Neural cell (in vitro differentiated cells): ENCODE measurements at regions not wholly inside any gene's neighbourhood (a gene's known extent, or its start where the extent isn't known, plus 50 kb on each side); places are given as distances from the start of the nearest gene placed in this dataset.
A peak's percentile ranks its signal among the peaks of the same experiment; 100 is the strongest.

Source experiments
- H2AFZ ChIP-seq: fragments of 200-600, 300-800 bp; sonication (generic), shearing (Covaris generic); 2 replicates; pipeline ENCODE4 v1.6.0; 2014; ENCODE audit warnings: low read depth, mild to moderate bottlenecking, antibody characterized with exemption, low read length, moderate library complexity
- H3F3A ChIP-seq: fragments of 200-600 bp; shearing (Covaris generic); 2 replicates; pipeline ENCODE4 v1.6.1; 2016; ENCODE audit warnings: mild to moderate bottlenecking, moderate library complexity, mixed read lengths, antibody characterized with exemption, low read length; ENCODE audit not compliant: insufficient read depth, poor library complexity, severe bottlenecking
- H3K27ac ChIP-seq: fragments of 200-600, 300-800 bp; sonication (generic), shearing (Covaris generic); 2 replicates; pipeline ENCODE4 v1.5.1; 2014; ENCODE audit warnings: mild to moderate bottlenecking, low read length, moderate library complexity
- H3K27me3 ChIP-seq: fragments of 300-800, 200-600 bp; sonication (generic), shearing (Covaris generic); 2 replicates; pipeline ENCODE4 v1.6.0; 2014; ENCODE audit warnings: mild to moderate bottlenecking, low read depth, low read length, moderate library complexity; ENCODE audit not compliant: insufficient read depth
- H3K36me3 ChIP-seq: fragments of 300-800, 200-600 bp; sonication (generic), shearing (Covaris generic); 2 replicates; pipeline ENCODE4 v1.5.1; 2014; ENCODE audit warnings: mild to moderate bottlenecking, antibody characterized with exemption, low read length, moderate library complexity; ENCODE audit not compliant: insufficient read depth
- H3K4me2 ChIP-seq: fragments of 300-800, 200-600 bp; sonication (generic), shearing (Covaris generic); 2 replicates; pipeline ENCODE4 v1.6.0; 2014; ENCODE audit warnings: mild to moderate bottlenecking, low read length
- H3K4me3 ChIP-seq: fragments of 300-800, 200-600 bp; sonication (generic), shearing (Covaris generic); 2 replicates; pipeline ENCODE4 v1.5.1; 2014; ENCODE audit warnings: mild to moderate bottlenecking, low read length, moderate library complexity
- H3K79me2 ChIP-seq: fragments of 200-600 bp; shearing (Covaris generic); replicated peaks from 2 replicates; pipeline ENCODE4 v1.6.0; 2014; ENCODE audit warnings: mild to moderate bottlenecking, low read length, moderate library complexity; ENCODE audit not compliant: insufficient read depth
- H3K9ac ChIP-seq: fragments of 300-800, 200-600 bp; sonication (generic), shearing (Covaris generic); 2 replicates; pipeline ENCODE4 v1.6.1; 2016; ENCODE audit warnings: mild to moderate bottlenecking, low read length, mixed read lengths
- H3K9me2 ChIP-seq: fragments of 200-600 bp; shearing (Covaris generic); 2 replicates; pipeline ENCODE4 v1.6.1; 2016; ENCODE audit warnings: mild to moderate bottlenecking, low read length, mixed read lengths; ENCODE audit not compliant: insufficient read depth
- H3K9me3 ChIP-seq: fragments of 200-600, 300-800 bp; sonication (generic), shearing (Covaris generic); 2 replicates; pipeline ENCODE4 v1.6.1; 2016; ENCODE audit warnings: mild to moderate bottlenecking, mixed run types, low read length, moderate library complexity, mixed read lengths
- H4K20me1 ChIP-seq: fragments of 200-600 bp; shearing (Covaris generic); 2 replicates; pipeline ENCODE4 v1.6.1; 2016; ENCODE audit warnings: mild to moderate bottlenecking, mixed run types; ENCODE audit not compliant: insufficient read depth
- CTCF ChIP-seq: fragments of 450-650 bp; IDR thresholded peaks from 2 replicates; pipeline ENCODE4 v1.5.1; 2014; ENCODE audit warnings: antibody characterized with exemption, mild to moderate bottlenecking, moderate library complexity; ENCODE audit not compliant: poor library complexity, severe bottlenecking
- EP300 ChIP-seq: fragments of 450-650 bp; conservative IDR thresholded peaks from 2 replicates; pipeline ENCODE4 v1.6.1; 2014; ENCODE audit warnings: antibody characterized with exemption, mild to moderate bottlenecking, moderate library complexity; ENCODE audit not compliant: poor library complexity, severe bottlenecking
- EZH2 ChIP-seq: fragments of 200-600, 300-800 bp; shearing (Covaris generic), sonication (generic); IDR thresholded peaks from 2 replicates; pipeline ENCODE4 v1.6.1; 2014; ENCODE audit warnings: antibody characterized with exemption, low read length, borderline replicate concordance, mild to moderate bottlenecking; ENCODE audit not compliant: insufficient read depth, poor library complexity, severe bottlenecking
- MXI1 ChIP-seq: fragments of 450-650 bp; conservative IDR thresholded peaks from 2 replicates; pipeline ENCODE4 v1.6.1; 2014; ENCODE audit warnings: antibody characterized with exemption, mild to moderate bottlenecking; ENCODE audit not compliant: poor library complexity, severe bottlenecking
- POLR2AphosphoS5 ChIP-seq: IDR thresholded peaks from 2 replicates; pipeline ENCODE4 v1.6.1; 2012
- RAD21 ChIP-seq: fragments of 450-650 bp; conservative IDR thresholded peaks from 2 replicates; pipeline ENCODE4 v1.6.1; 2014; ENCODE audit warnings: antibody characterized with exemption, mild to moderate bottlenecking, moderate library complexity
- SMC3 ChIP-seq: fragments of 450-650 bp; conservative IDR thresholded peaks from 2 replicates; pipeline ENCODE4 v1.6.1; 2014; ENCODE audit warnings: antibody characterized with exemption, mild to moderate bottlenecking, moderate library complexity; ENCODE audit not compliant: poor library complexity
- TAF1 ChIP-seq: IDR thresholded peaks from 2 replicates; pipeline ENCODE4 v1.6.1; 2012; ENCODE audit warnings: low read depth
- TF ChIP-seq, protein P1 (sequence below): IDR thresholded peaks from 2 replicates; pipeline ENCODE4 v1.6.1; 2012; ENCODE audit warnings: borderline replicate concordance

DNA sequence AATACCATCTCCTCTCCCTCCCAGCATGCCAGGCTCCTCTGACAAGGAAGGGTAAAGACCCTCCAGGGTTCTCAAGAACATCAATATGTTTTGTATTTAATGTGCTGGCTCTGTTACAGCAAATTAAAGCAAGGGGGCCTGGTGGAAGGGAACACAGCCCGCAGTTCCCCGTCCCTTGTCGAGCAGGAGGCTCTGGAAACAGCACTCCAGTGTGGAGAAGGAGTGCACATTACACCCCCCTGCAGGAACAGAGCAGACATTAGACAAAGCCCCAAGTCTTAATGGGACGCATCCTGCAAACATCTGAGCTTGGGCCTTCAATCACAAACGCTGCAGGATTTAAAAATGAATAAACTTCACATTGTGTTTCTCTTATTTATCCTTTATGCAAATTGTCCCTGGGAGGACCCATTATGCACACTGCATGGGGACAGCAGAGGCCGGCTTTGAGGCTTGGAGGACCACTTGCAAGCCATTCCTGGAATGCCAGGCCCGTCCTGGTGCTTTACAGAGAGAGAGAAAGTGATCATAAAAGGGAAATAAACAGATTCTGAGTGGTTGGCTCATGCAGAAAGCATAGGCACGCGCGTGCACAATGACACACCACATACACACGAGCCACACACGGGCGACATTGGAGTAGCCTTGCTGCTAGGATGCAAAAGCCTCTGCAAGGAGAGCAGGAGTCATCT lies 328.7 kb downstream of the SMAD2 start:
- Histone ChIP-seq H4K20me1 (no peaks in the 10 kb centered on the region), H3K9ac (no peak overlapping the region), H3K9me3 (no peaks in the 10 kb centered on the region), H3K79me2 (no peaks in the 10 kb centered on the region), H3K9me2 (no peaks in the 10 kb centered on the region), H3K36me3 (no peaks in the 10 kb centered on the region), H3K4me2 (no peak overlapping the region), H3K27ac (no peak overlapping the region), H2AFZ (no peak overlapping the region), H3F3A (no peaks in the 10 kb centered on the region), H3K4me3 (no peak overlapping the region), H3K27me3 (no peaks in the 10 kb centered on the region)
- no peak for TF ChIP-seq RAD21
- TF ChIP-seq CTCF, result no peak
- TF ChIP-seq MXI1, result no peak
- TF ChIP-seq, protein P1, sequence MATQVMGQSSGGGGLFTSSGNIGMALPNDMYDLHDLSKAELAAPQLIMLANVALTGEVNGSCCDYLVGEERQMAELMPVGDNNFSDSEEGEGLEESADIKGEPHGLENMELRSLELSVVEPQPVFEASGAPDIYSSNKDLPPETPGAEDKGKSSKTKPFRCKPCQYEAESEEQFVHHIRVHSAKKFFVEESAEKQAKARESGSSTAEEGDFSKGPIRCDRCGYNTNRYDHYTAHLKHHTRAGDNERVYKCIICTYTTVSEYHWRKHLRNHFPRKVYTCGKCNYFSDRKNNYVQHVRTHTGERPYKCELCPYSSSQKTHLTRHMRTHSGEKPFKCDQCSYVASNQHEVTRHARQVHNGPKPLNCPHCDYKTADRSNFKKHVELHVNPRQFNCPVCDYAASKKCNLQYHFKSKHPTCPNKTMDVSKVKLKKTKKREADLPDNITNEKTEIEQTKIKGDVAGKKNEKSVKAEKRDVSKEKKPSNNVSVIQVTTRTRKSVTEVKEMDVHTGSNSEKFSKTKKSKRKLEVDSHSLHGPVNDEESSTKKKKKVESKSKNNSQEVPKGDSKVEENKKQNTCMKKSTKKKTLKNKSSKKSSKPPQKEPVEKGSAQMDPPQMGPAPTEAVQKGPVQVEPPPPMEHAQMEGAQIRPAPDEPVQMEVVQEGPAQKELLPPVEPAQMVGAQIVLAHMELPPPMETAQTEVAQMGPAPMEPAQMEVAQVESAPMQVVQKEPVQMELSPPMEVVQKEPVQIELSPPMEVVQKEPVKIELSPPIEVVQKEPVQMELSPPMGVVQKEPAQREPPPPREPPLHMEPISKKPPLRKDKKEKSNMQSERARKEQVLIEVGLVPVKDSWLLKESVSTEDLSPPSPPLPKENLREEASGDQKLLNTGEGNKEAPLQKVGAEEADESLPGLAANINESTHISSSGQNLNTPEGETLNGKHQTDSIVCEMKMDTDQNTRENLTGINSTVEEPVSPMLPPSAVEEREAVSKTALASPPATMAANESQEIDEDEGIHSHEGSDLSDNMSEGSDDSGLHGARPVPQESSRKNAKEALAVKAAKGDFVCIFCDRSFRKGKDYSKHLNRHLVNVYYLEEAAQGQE, result no peak
- no peak for TF ChIP-seq POLR2AphosphoS5
- no peak for TF ChIP-seq TAF1
- TF ChIP-seq EZH2, result no peak
- no peak for TF ChIP-seq EP300
- no peak for TF ChIP-seq SMC3

- H3K4me2 ChIP-seq, result no peak overlapping the region
- H3K9me2 ChIP-seq, result no peaks in the 10 kb centered on the region
- H3K27ac ChIP-seq, result no peak overlapping the region
- TF ChIP-seq TAF1, result no peak
- no peak for TF ChIP-seq RAD21
- no peak for TF ChIP-seq MXI1
- peak; percentile 25 for TF ChIP-seq CTCF
- H3F3A ChIP-seq, result peaks cover 8% of the 10 kb centered on the region
- H4K20me1 ChIP-seq, result no peaks in the 10 kb centered on the region
- H3K9ac ChIP-seq, result no peak overlapping the region
- H3K79me2 ChIP-seq, result no peaks in the 10 kb centered on the region
- no peaks in the 10 kb centered on the region for H3K27me3 ChIP-seq
- no peaks in the 10 kb centered on the region for H3K36me3 ChIP-seq
- H3K4me3 ChIP-seq, result no peak overlapping the region
- H3K9me3 ChIP-seq, result no peaks in the 10 kb centered on the region
- H2AFZ ChIP-seq, result no peak overlapping the region
Measured at GRCh38 chr18:47595831-47596501, 334.5 kb downstream of the SMAD2 start.
